A549 (cell line): ENCODE measurements at regions not wholly inside any gene's neighbourhood (a gene's known extent, or its start where the extent isn't known, plus 50 kb on each side); places are given as distances from the start of the nearest gene placed in this dataset.

Experiments
- ATAC-seq, 2 experiments: fragments of 200-7000 bp in 1 of 2; fragments of >200 bp in 1 of 2; cut with Nextera tagmentation in 1 of 2; cut with Tn5 transposase in 1 of 2; 3 replicates each; pipeline versions ENCODE4 v1.8.0 to v1.9.1; 2018 to 2020; ENCODE audit warnings: mild to moderate bottlenecking in 1 of 2, moderate library complexity in 1 of 2
- CTCF ChIA-PET: fragments of 300-600 bp; sonication (Branson Sonifier 250); formaldehyde crosslinking; extraction: SDS; loops from one replicate; lab custom pipeline; 2021; ENCODE audit warnings: antibody characterized with exemption, inconsistent platforms; lab: Yijun Ruan, JAX
- POLR2A ChIA-PET: fragments of 350-600 bp; formaldehyde crosslinking; extraction: SDS; loops from one replicate; lab custom pipeline; 2021; ENCODE audit warnings: antibody characterized with exemption, inconsistent platforms; lab: Yijun Ruan, JAX
- DNase-seq, 2 experiments: peaks; one replicate each; pipeline versions ENCODE4 v3.0.0 to v3.0.0-alpha.2; 2011 to 2016; ENCODE audit warnings: low read depth in 1 of 2, low spot score in 1 of 2
- FAIRE-seq: peaks from 2 replicates; lab custom pipeline; 2011; peaks lifted over from hg19 to GRCh38; lab: Jason Lieb, UNC
- H3K27ac ChIP-seq, 2 experiments: fragments of >200 bp; sonication (Bioruptor Twin); formaldehyde crosslinking; 3 replicates each; pipeline ENCODE4 v1.5.1; 2016 to 2017
- H3K4me1 ChIP-seq: fragments of >200 bp; sonication (Bioruptor Twin); formaldehyde crosslinking; 3 replicates; pipeline ENCODE4 v1.6.1; 2016
- H3K4me2 ChIP-seq: fragments of >200 bp; sonication (Bioruptor Twin); formaldehyde crosslinking; 3 replicates; pipeline ENCODE4 v1.6.1; 2016
- H3K4me3 ChIP-seq: fragments of >200 bp; sonication (Bioruptor Twin); formaldehyde crosslinking; 3 replicates; pipeline ENCODE4 v1.5.1; 2016
- H3K9me3 ChIP-seq: fragments of >200 bp; sonication (Bioruptor Twin); formaldehyde crosslinking; 3 replicates; pipeline ENCODE4 v1.6.1; 2016
- ATOH8 ChIP-seq: fragments of 250-450 bp; sonication (Bioruptor Pico); IDR thresholded peaks from 2 replicates; pipeline ENCODE4 v1.5.0; 2020; ENCODE audit warnings: low read depth, mild to moderate bottlenecking, moderate library complexity
- BHLHE40 ChIP-seq: IDR thresholded peaks from 2 replicates; pipeline ENCODE4 v1.6.1; 2012; ENCODE audit warnings: low read depth, low read length, inconsistent platforms
- CHD2 ChIP-seq: fragments of 150-350 bp; IDR thresholded peaks from 2 replicates; pipeline ENCODE4 v1.6.1; 2014; ENCODE audit warnings: low read length; ENCODE audit not compliant: partially characterized antibody
- CHD4 ChIP-seq: fragments of 200-600 bp; sonication (generic); IDR thresholded peaks from 2 replicates; pipeline ENCODE4 v1.6.1; 2016; ENCODE audit warnings: antibody characterized with exemption, mild to moderate bottlenecking, borderline replicate concordance
- CTCF ChIP-seq: fragments of >200 bp; sonication (Bioruptor Twin); formaldehyde crosslinking; IDR thresholded peaks from 3 replicates; pipeline ENCODE4 v1.5.1; 2016
- E2F6 ChIP-seq: IDR thresholded peaks from 2 replicates; pipeline ENCODE4 v1.6.1; 2012; ENCODE audit warnings: low read depth, borderline replicate concordance
- FOSL2 ChIP-seq, 2 experiments: fragments of 450-650 bp in 1 of 2; fragments of >200 bp in 1 of 2; sonication (Bioruptor Twin) in 1 of 2; formaldehyde crosslinking; IDR thresholded peaks; 2 replicates each; pipeline versions ENCODE4 v1.5.0 to v1.6.1; 2016 to 2020; ENCODE audit warnings: mild to moderate bottlenecking in 1 of 2, moderate library complexity in 1 of 2
- HES2 ChIP-seq: fragments of >200 bp; sonication (Bioruptor Twin); formaldehyde crosslinking; IDR thresholded peaks from 2 replicates; pipeline ENCODE4 v1.6.1; 2016
- KDM1A ChIP-seq: fragments of 200-600 bp; sonication (generic); IDR thresholded peaks from 2 replicates; pipeline ENCODE4 v1.6.1; 2016; ENCODE audit warnings: low read depth, mild to moderate bottlenecking
- KDM5A ChIP-seq: fragments of 200-600 bp; sonication (generic); IDR thresholded peaks from 2 replicates; pipeline ENCODE4 v1.6.1; 2016; ENCODE audit warnings: antibody characterized with exemption, mild to moderate bottlenecking
- MAX ChIP-seq: IDR thresholded peaks from 2 replicates; pipeline ENCODE4 v1.6.1; 2012
- NFE2L2 ChIP-seq: fragments of 150-350 bp; conservative IDR thresholded peaks from 2 replicates; pipeline ENCODE4 v1.6.1; 2014; ENCODE audit warnings: low read length
- NPAS2 ChIP-seq: fragments of 250-450 bp; sonication (Bioruptor Pico); IDR thresholded peaks from 2 replicates; pipeline ENCODE4 v1.8.0; 2022; ENCODE audit warnings: mild to moderate bottlenecking, moderate library complexity, borderline replicate concordance
- RAD21 ChIP-seq, 2 experiments: fragments of >200 bp in 1 of 2; sonication (Bioruptor Twin) in 1 of 2; formaldehyde crosslinking in 1 of 2; IDR thresholded peaks in 1 of 2; conservative IDR thresholded peaks in 1 of 2; 2 replicates in 1 of 2; 3 replicates in 1 of 2; pipeline ENCODE4 v1.6.1; 2012 to 2018; ENCODE audit warnings: inconsistent platforms in 1 of 2
- REST ChIP-seq: fragments of 200-600 bp; sonication (generic); IDR thresholded peaks from 2 replicates; pipeline ENCODE4 v1.6.1; 2016; ENCODE audit warnings: antibody characterized with exemption, mild to moderate bottlenecking, moderate library complexity
- RFX5 ChIP-seq: fragments of 450-650 bp; IDR thresholded peaks from 2 replicates; pipeline ENCODE4 v1.7.1; 2014; ENCODE audit warnings: antibody characterized with exemption, mild to moderate bottlenecking, moderate library complexity
- SMC3 ChIP-seq: fragments of >200 bp; sonication (Bioruptor Twin); formaldehyde crosslinking; IDR thresholded peaks from 3 replicates; pipeline ENCODE4 v1.6.1; 2018; ENCODE audit warnings: inconsistent platforms
- SREBF2 ChIP-seq: fragments of 450-650 bp; IDR thresholded peaks from 2 replicates; pipeline ENCODE4 v1.6.1; 2014; ENCODE audit warnings: mild to moderate bottlenecking, moderate library complexity
- WGBS: methylation state at CpG from one replicate; pipeline ENCODE4 v1.1.6; 2017; ENCODE audit errors: missing lambda C conversion rate; 5-methylcytosine and 5-hydroxymethylcytosine counted together

GRCh38 chr11:100574894-100575769, 112.0 kb upstream of the ARHGAP42 start:
- ATAC-seq (no peak), FAIRE-seq (no peak), DNase-seq (peak in 1 of 2 experiments; percentile 43)
- WGBS: 22% methylated on average over 1 of the region's 1 CpG
- H3K4me2 ChIP-seq: no peak overlapping the region
- POLR2A ChIA-PET: no interaction called here
- CTCF ChIA-PET: interaction anchor here (0.8 to 2.2 kb wide), 2 partner anchors 49 to 280 kb away, joined by 3 to 6 read pairs; no protein-coding TSS in a partner anchor
- H3K27ac ChIP-seq: no peak overlapping the region
- H3K4me1 ChIP-seq: peaks cover 3% of the 10 kb centered on the region; the same call in 2 of the 3 replicates
- no peaks in the 10 kb centered on the region for H3K9me3 ChIP-seq
- H3K4me3 ChIP-seq: no peak overlapping the region
- TF ChIP-seq RAD21 (conservative IDR thresholded peaks at IDR 0.05 in 1 of 2, IDR thresholded peaks at IDR 0.05 in 1 of 2) (peak; percentile 56 to 61; a peak in 4 of 5 replicates), BHLHE40 (no peak), CTCF (peak; percentile 44), FOSL2 (IDR thresholded peaks at IDR 0.05) (no peak), FOSL2 (CRISPR knock-in tag; IDR thresholded peaks at IDR 0.05) (no peak), ATOH8 (CRISPR knock-in tag) (no peak), RFX5 (no peak), NPAS2 (no peak), CHD2 (no peak), HES2 (no peak), KDM1A (no peak), CHD4 (no peak), MAX (no peak), SREBF2 (no peak), NFE2L2 (no peak), REST (no peak)

- POLR2A ChIA-PET: no interaction called here
- no peaks in the 10 kb centered on the region for H3K9me3 ChIP-seq
- peak; percentile 21 to 52 for DNase-seq
- TF ChIP-seq KDM5A (0 out of 2 replicates have a peak, but pooled peaks have one; percentile 19), SMC3 (peak; percentile 88), E2F6 (no peak), NPAS2 (no peak), SREBF2 (no peak), RAD21 (conservative IDR thresholded peaks at IDR 0.05 in 1 of 2, IDR thresholded peaks at IDR 0.05 in 1 of 2) (peak; percentile 87 to 94), CTCF (peak; percentile 78)
- TF ChIP-seq, all 56 proteins: peak for 4
- peak overlapping the region; percentile 62 for H3K4me2 ChIP-seq
- 4% methylated on average over 4 of the region's 4 CpGs for WGBS
- FAIRE-seq (no peak), ATAC-seq (peak; percentile 71 to 83; a peak in 4 of 6 replicates)
- H3K27ac ChIP-seq: no peak overlapping the region
- H3K4me3 ChIP-seq: no peak overlapping the region
- CTCF ChIA-PET: interaction anchor here (0.6 to 1.5 kb wide), 20 partner anchors 14 to 577 kb away, joined by 3 to 10 read pairs (median 4); no protein-coding TSS in a partner anchor
- H3K4me1 ChIP-seq: peaks cover 3% of the 10 kb centered on the region; the same call in 2 of the 3 replicates
These were observed 111.0 kb upstream of the ARHGAP42 start for GRCh38 chr11:100575860-100576717.
